Sigmoid colon (tissue), 4 donors: ENCODE measurements at regions not wholly inside any gene's neighbourhood (a gene's known extent, or its start where the extent isn't known, plus 50 kb on each side); places are given as distances from the start of the nearest gene placed in this dataset.

Experiments used
- CTCF ChIP-seq, 4 experiments: fragments of 450-650 bp in 3 of 4; fragments of 200-600 bp in 1 of 4; IDR thresholded peaks; one replicate each; pipeline ENCODE4 v1.5.1; 2016 to 2019; ENCODE audit warnings: antibody characterized with exemption in 4 of 4, mild to moderate bottlenecking in 3 of 4, moderate library complexity in 2 of 4
- POLR2A ChIP-seq, 2 donors: fragments of 450-650 bp; IDR thresholded peaks; one replicate each; pipeline ENCODE4 v1.6.1; 2016; ENCODE audit warnings: antibody characterized with exemption in 2 of 2, mild to moderate bottlenecking in 2 of 2, moderate library complexity in 2 of 2
- POLR2AphosphoS5 ChIP-seq, 4 donors: sonication (generic); formaldehyde crosslinking; IDR thresholded peaks; one replicate each; pipeline ENCODE4 v1.6.1; 2017; ENCODE audit warnings: antibody characterized with exemption in 4 of 4

GRCh38 chr5:29960323-29960722 is 1233.2 kb upstream of the CDH6 start:
- TF ChIP-seq POLR2AphosphoS5 (IDR thresholded peaks at IDR 0.05) (no peak), POLR2A (IDR thresholded peaks at IDR 0.05) (no peak), CTCF (IDR thresholded peaks at IDR 0.05) (no peak)
